ENCODE measurements at regions not wholly inside any gene's neighbourhood (a gene's known extent, or its start where the extent isn't known, plus 50 kb on each side); places are given as distances from the start of the nearest gene placed in this dataset.

DNA sequence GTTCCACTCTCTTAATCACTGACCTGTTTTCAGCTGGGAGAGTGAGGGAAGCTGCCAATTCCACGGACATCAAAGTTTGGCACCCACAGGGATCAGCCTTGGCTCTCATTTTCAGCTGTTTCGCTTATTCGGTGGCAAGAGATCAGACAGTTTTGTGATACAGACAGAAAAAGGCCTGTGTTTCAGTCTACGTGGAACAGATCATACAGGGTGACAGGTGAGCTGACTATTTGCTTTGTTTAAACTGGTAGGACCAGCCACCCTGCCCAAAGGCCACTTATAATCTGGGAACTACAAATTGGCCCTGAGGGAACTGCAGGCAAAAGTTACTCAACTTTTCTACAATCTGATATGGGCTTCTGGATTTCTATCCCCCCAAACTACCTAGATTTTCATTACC is 128.6 kb downstream of the ZNF467 start:
- TF ChIP-seq POLR2AphosphoS5 (IDR thresholded peaks at IDR 0.05) (no peak), EP300 (IDR thresholded peaks at IDR 0.05) (no peak), POLR2A (IDR thresholded peaks at IDR 0.05; ENCODE audit: low read depth) (no peak)
- TF ChIP-seq, protein P1, sequence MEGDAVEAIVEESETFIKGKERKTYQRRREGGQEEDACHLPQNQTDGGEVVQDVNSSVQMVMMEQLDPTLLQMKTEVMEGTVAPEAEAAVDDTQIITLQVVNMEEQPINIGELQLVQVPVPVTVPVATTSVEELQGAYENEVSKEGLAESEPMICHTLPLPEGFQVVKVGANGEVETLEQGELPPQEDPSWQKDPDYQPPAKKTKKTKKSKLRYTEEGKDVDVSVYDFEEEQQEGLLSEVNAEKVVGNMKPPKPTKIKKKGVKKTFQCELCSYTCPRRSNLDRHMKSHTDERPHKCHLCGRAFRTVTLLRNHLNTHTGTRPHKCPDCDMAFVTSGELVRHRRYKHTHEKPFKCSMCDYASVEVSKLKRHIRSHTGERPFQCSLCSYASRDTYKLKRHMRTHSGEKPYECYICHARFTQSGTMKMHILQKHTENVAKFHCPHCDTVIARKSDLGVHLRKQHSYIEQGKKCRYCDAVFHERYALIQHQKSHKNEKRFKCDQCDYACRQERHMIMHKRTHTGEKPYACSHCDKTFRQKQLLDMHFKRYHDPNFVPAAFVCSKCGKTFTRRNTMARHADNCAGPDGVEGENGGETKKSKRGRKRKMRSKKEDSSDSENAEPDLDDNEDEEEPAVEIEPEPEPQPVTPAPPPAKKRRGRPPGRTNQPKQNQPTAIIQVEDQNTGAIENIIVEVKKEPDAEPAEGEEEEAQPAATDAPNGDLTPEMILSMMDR (IDR thresholded peaks at IDR 0.05), result no peak
